HG02623 (cell line): ENCODE measurements at regions not wholly inside any gene's neighbourhood (a gene's known extent, or its start where the extent isn't known, plus 50 kb on each side); places are given as distances from the start of the nearest gene placed in this dataset.

ENCODE experiments used
- ATAC-seq: cut with Tn5 transposase; IDR thresholded peaks from one replicate; pipeline ENCODE4 v1.9.1; 2021; ENCODE audit warnings: moderate library complexity; ENCODE audit not compliant: unreplicated experiment

DNA sequence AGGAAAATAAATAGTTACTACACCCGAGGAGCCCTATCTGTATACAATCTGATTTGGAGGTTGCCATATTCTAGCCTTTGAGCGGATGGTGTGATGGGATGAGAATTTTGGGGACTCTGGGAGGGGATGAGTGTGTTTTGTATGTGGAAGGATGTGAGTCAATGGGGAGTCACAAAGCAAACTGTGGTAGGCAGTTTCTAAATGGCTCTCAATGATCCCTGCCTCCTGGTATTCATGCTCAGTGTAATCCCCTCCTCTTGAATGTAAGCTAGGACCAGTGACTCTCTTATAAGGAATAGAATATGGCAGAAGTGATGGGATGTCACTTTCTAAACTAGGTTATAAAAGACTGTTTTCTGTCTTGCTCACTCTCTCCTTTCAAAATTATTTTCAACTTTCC, 205.7 kb upstream of the RIOK2 start:
- no peak for ATAC-seq

DNA sequence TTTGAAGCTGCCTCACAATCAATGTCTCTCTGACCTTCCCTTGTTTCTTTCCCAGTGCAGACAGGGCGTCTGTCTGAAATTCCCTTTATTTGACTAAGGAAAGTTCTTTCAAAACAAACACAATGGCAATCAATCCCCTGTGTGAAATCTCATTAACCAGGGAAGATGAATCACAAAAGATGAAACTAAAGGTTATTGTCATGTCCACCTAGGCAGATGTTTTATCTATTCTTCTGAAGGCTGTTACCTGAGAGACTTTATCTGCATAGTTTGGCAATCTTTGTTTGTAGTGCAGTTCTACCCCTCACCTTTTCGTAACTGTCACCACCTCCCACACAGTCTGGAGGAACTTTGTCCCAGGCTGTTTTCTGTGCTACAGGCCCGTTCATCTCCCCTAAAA, 217.5 kb upstream of the RIOK2 start:
- no peak for ATAC-seq

DNA sequence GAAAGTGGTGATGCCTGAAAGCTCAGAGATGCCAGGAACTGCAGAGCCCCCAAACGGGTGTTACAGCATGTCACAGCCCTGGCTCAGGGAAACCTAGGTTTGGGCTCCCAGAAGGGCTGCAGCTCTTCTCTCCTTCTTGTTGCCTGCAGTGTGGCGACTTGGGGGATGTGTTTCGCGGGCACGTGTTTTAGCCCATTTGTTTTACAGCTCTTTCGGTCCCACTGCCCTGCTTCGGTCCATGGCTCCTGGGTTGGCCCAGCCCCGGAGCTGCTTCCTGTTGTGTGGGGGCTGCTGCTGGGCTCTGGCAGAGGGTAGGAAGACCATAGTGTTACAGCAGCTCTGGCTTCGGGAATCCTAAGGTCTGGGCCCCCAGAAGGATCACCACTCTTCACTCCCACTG, 222.9 kb upstream of the RIOK2 start:
- ATAC-seq, result no peak

GRCh38 chr5:97406946-97407676, 224.1 kb upstream of the RIOK2 start:
- ATAC-seq, result no peak

DNA sequence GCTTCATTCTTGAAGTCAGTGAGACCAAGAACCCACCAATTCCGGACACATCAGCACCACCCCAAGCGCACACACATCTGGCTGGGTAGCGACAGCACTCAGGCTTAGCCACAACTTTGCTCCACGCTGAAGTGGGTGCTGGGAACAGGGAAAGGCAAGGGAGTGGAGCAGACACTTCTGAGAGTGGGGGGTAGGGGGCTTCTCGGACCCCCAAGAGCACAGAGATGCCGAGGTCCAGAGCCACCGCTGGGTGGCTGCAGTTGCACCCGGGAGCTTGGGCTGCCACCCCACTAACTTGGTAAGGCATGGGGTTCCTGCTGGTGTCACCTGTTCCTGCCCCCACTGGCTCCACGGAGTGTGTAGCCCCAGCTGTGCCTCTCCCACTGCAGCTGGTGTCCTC, 225.3 kb upstream of the RIOK2 start:
- no peak for ATAC-seq

DNA sequence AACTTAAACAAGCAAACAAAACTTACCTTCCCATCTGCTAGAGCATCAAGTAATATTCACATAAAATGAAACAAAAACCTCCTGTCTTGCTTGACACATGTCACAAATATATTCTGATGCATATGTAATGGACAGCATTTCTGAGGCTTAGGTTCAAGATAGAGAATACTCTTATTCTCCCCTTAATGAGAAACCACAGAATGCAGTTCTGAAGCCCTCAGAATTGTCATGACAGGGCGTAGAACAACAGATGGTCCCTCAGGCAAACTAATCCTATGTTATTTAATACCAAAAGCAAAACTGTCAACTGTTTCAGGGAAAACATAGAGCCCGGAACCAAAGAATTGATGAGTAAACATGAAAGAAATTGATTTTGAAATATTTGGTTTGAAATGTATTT, 229.9 kb upstream of the RIOK2 start:
- ATAC-seq, result no peak

- ATAC-seq, result no peak
These were observed 234.9 kb upstream of the RIOK2 start for GRCh38 chr5:97417986-97418385.

GRCh38 chr5:97418462-97418861, 235.4 kb upstream of the RIOK2 start:
- peak; percentile 62 for ATAC-seq

GRCh38 chr5:97420646-97421045, 237.6 kb upstream of the RIOK2 start:
- ATAC-seq, result no peak

DNA sequence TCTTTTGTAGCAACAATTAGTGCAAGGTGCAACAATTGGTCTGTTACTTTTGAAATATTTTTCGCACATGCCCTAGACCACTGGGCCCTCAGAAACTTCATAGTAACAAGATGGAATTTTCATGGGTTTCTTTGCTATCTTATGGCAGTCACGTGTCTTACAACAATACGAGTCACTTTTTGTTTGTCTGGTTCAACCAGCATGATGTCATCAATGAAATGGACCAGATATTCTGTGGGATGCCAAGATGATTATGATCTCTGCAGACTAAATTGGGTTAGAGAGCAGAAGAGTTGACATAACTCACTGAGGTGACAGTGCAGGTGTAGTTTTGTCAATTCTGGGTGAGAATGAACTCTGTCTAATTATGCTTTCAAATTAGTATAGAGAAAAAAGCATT, 239.6 kb upstream of the RIOK2 start:
- ATAC-seq, result no peak

DNA sequence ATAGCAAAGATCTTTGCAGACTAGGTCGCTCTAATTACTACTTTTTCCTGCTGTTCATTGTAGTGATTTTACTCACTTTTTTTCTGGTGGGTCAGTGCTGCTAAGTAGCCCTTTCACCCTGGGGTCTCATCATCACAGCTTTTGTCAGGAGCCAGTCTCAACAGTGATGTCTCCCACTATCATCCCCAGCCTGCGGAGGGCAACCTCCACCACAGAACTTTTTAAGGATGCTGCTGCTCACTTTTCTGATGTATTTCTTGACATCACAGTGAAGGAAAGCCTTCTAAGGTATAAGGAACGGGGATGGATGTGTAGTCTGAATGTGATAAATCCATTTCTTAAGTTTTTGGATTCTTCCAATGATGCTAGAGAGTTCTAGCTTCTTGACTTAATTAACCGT, 242.5 kb upstream of the RIOK2 start:
- ATAC-seq, result no peak

GRCh38 chr5:97427235-97427634, 244.2 kb upstream of the RIOK2 start:
- ATAC-seq, result no peak

DNA sequence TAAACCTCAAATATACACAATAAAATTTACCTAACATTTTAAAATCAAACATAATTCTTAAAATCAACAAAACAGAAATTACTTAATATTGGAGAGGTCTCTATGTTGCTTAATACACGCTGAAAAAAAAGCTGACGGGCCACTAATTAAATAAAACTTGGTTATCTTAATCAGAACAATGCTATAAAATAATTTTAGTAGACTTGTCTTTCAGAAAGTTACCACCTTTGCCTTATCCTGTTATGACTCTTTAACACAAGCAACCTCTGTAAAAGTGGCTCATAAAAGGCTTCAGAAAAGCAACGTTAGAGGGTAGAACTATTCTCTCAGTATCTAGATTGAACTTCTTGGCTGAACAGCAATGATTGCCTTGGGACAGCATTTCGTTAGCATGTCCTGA, 251.0 kb upstream of the RIOK2 start:
- ATAC-seq, result no peak

- ATAC-seq, result no peak
These were observed 253.4 kb upstream of the RIOK2 start for GRCh38 chr5:97436405-97436804.

DNA sequence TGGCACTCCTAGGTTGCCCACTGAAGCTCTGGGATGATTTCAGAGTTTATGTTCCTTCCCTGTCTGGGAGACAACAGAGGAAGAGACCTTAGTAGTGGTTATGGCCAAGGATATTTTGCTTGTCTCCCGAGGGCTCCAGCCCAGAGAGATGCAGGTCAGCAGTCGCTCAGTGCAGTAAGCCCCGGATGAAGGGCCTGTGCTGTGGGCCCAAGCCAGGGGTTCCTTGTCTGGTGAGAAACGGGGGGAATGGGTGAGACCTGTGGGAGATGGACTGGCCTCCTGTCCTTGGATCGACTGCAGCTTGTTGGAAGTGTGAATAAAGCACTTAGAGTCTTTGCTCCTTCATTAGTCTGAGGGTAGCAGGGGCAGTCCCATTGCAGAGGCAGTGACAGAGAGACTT, 260.7 kb upstream of the RIOK2 start:
- ATAC-seq, result no peak

DNA sequence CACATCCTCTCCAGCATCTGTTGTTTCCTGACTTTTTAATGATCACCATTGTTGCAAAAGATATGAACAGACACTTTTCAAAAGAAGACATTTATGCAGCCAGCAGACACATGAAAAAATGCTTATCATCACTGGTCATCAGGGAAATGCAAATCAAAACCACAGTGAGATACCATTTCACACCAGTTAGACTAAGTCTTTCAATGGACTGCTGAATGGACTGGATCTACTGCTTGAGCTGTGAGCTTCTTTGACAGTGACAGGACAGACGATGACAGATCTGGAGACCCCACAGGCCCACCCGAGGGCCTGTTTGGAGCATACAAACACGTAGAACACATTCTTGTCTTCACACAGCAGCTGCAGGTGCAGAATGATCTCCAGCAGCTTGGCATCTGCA, 266.1 kb upstream of the RIOK2 start:
- ATAC-seq, result no peak

DNA sequence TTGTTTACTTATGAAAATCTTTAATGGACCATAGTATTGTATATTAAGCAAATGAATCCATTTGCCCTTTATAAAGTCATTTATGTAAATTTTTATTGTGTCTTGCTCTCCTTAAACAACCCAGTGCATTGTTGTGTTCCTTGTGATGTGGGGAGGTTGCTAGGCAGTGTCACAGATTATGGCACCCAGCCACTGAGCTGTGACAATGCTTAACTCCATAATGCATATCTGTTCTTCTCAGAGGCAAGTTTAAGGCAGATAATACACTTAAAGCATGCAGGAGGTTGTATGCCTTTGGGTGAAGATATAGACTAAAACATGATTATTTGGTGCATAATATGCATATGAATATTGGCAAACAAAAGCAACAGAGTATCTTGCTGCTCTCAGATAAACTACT, 269.6 kb upstream of the RIOK2 start:
- no peak for ATAC-seq

GRCh38 chr5:97453263-97453662, 270.2 kb upstream of the RIOK2 start:
- ATAC-seq, result no peak

DNA sequence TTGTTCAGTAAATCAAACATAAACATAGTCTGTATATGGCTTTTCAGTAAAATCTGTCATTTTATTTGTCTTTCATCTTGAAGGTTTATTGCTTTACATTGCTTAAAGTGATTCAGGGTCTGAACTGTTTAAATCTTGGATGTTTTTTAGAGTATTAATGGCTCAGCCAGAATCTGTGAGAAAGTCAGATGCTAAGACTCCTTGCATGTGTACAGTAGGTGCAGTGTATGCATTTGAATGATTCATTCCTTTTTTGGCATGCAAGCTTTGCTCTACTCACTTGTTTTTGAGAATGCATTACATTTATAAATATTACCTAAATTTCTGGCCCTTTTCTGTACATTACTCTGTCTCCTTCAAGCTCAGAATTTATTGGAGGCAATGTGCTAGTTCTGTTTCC, 271.0 kb upstream of the RIOK2 start:
- no peak for ATAC-seq

GRCh38 chr5:97455996-97456395, 272.9 kb upstream of the RIOK2 start:
- ATAC-seq, result no peak

DNA sequence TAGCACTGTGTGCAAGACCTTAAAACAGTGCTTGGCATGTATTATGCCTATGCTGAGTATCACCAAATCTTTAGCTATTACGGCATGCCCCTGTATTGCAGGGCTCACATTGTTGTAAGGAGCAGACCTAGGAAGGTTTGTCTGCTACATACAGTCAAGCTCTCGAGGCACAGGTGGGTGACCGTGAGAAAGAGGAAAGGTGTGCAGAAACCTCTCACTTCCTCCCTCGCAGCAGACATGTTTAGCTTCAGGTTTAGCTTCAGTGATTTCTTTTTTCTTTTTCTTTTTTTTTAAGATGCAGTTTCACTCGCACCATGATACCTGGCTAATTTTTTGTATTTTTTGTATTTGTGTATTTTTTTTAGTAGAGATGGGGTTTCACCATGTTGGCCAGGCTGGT, 275.8 kb upstream of the RIOK2 start:
- peak; percentile 65 for ATAC-seq

DNA sequence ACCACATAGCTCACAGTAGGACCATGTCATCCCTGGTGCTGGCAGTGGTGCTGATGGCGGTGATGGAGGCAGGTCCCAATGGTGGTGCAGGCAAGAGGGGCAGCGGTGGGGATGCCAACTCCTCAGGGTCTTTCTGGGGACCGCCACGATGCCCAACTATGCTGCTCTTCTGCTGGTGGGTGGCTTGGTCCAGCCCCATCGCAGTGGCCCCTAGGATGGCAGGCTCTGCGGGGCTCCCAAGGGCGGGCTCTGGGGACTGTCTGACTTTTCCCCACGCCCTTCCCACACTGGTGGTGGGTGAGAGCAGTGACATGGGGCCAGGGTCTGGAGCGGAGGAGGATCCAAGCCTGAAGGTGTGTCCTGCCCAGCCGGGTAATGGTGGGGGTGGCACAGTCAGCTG, 288.9 kb upstream of the RIOK2 start:
- ATAC-seq, result no peak

DNA sequence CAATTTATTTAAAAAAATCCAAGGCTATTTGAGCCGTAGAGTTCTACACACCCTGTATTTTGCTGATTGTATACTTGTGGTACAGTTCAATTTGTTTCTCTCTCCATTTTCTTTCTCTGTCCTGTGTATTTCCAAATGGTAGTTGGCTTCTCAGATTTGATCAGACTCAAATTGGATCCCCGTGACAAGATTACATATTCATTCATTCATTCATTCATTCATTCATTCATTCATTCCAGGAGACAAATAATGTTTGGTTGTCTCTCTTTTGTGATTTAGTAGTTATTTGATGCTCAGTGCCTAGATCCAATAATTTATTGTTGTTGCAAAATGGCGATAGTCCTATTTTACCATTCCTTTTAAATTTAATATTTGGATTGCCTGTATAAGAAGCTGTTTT, 292.8 kb upstream of the RIOK2 start:
- no peak for ATAC-seq
